ENCODE measurements at regions not wholly inside any gene's neighbourhood (a gene's known extent, or its start where the extent isn't known, plus 50 kb on each side); places are given as distances from the start of the nearest gene placed in this dataset.

GRCh38 chr13:73879346-73880015 is 254.7 kb downstream of the KLF12 start:
- H3K4me1 Mint-ChIP-seq (ENCODE audit: low read depth): peaks cover 15% of the 10 kb centered on the region
- peaks cover 1 to 7% of the 10 kb centered on the region in 2 donors for H3K9me3 Mint-ChIP-seq
- DNase-seq: no peak
- H3K4me3 Mint-ChIP-seq: no peak overlapping the region
- peak overlapping the region; percentile 24 for H3K27ac Mint-ChIP-seq
- peaks cover 8% of the 10 kb centered on the region in 2 donors for H3K36me3 Mint-ChIP-seq (ENCODE audit: insufficient read depth in 2 of 2)
- no peak for ATAC-seq (replicated peaks in 1 of 2)
- no peaks in the 10 kb centered on the region for H3K27me3 Mint-ChIP-seq (ENCODE audit: low read depth)

- H3K27ac Mint-ChIP-seq: no peak overlapping the region
- no peak for DNase-seq
Observed at GRCh38 chr13:73877399-73877798, 256.8 kb downstream of the KLF12 start.

GRCh38 chr13:73876323-73876722 is 257.9 kb downstream of the KLF12 start:
- no peak for DNase-seq
- peaks cover 27% of the 10 kb centered on the region for H3K4me1 Mint-ChIP-seq (ENCODE audit: low read depth)
- no peak for ATAC-seq (replicated peaks in 1 of 2)
- no peak overlapping the region for H3K27ac Mint-ChIP-seq
- peaks cover 8% of the 10 kb centered on the region in 2 donors for H3K36me3 Mint-ChIP-seq (ENCODE audit: insufficient read depth in 2 of 2)
- H3K27me3 Mint-ChIP-seq (ENCODE audit: low read depth): no peaks in the 10 kb centered on the region
- peaks cover 1 to 7% of the 10 kb centered on the region in 2 donors for H3K9me3 Mint-ChIP-seq
- no peak overlapping the region for H3K4me3 Mint-ChIP-seq

More at GRCh38 chr13:73877399-73877798, 256.8 kb downstream of the KLF12 start:
- Mint-ChIP-seq H3K27me3 (ENCODE audit: low read depth) (no peaks in the 10 kb centered on the region), H3K4me3 (no peak overlapping the region), H3K9me3 (peaks cover 1 to 7% of the 10 kb centered on the region in 2 donors), H3K36me3 (ENCODE audit: insufficient read depth in 2 of 2) (peaks cover 8% of the 10 kb centered on the region in 2 donors), H3K4me1 (ENCODE audit: low read depth) (peaks cover 25% of the 10 kb centered on the region)
- no peak for ATAC-seq (replicated peaks in 1 of 2)

- ATAC-seq (replicated peaks in 1 of 2) (no peak), DNase-seq (no peak)
- Mint-ChIP-seq H3K4me3 (no peak overlapping the region), H3K4me1 (ENCODE audit: low read depth) (peaks cover 25% of the 10 kb centered on the region), H3K27me3 (ENCODE audit: low read depth) (no peaks in the 10 kb centered on the region), H3K36me3 (ENCODE audit: insufficient read depth in 2 of 2) (peaks cover 4 to 8% of the 10 kb centered on the region in 2 donors), H3K9me3 (peaks cover 0 to 5% of the 10 kb centered on the region in 2 donors), H3K27ac (no peak overlapping the region)
Observed at GRCh38 chr13:73873940-73874830, 260.0 kb downstream of the KLF12 start.

- Mint-ChIP-seq H3K36me3 (ENCODE audit: insufficient read depth in 2 of 2) (peaks cover 0 to 1% of the 10 kb centered on the region in 2 donors), H3K4me3 (peak overlapping the region in 1 of 2 donors; percentile 21), H3K27me3 (ENCODE audit: low read depth) (no peaks in the 10 kb centered on the region), H3K4me1 (ENCODE audit: low read depth) (peaks cover 24% of the 10 kb centered on the region), H3K27ac (peak overlapping the region; percentile 34), H3K9me3 (no peaks in the 10 kb centered on the region)
- ATAC-seq (replicated peaks in 1 of 2): peak; percentile 39 to 70
- no peak for DNase-seq
Observed at GRCh38 chr13:73872397-73872796, 261.8 kb downstream of the KLF12 start.

- peak overlapping the region; percentile 82 for H3K27ac Mint-ChIP-seq
- peak; percentile 47 to 82 for ATAC-seq (replicated peaks in 1 of 2)
- no peaks in the 10 kb centered on the region for H3K9me3 Mint-ChIP-seq
- peak; percentile 6 to 17 for DNase-seq
- peaks cover 32% of the 10 kb centered on the region for H3K4me1 Mint-ChIP-seq (ENCODE audit: low read depth)
- no peaks in the 10 kb centered on the region for H3K27me3 Mint-ChIP-seq (ENCODE audit: low read depth)
- no peaks in the 10 kb centered on the region for H3K36me3 Mint-ChIP-seq (ENCODE audit: insufficient read depth in 2 of 2)
- peak overlapping the region in 1 of 2 donors; percentile 10 for H3K4me3 Mint-ChIP-seq
Observed at GRCh38 chr13:73870970-73871935, 263.0 kb downstream of the KLF12 start.

GRCh38 chr13:73870036-73870741 is 264.0 kb downstream of the KLF12 start:
- Mint-ChIP-seq H3K4me3 (no peak overlapping the region), H3K36me3 (ENCODE audit: insufficient read depth in 2 of 2) (peaks cover 0 to 1% of the 10 kb centered on the region in 2 donors), H3K4me1 (ENCODE audit: low read depth) (peaks cover 43% of the 10 kb centered on the region), H3K9me3 (no peaks in the 10 kb centered on the region), H3K27me3 (ENCODE audit: low read depth) (no peaks in the 10 kb centered on the region), H3K27ac (peak overlapping the region; percentile 31)
- ATAC-seq (replicated peaks in 1 of 2) (no peak), DNase-seq (no peak)

GRCh38 chr13:73865027-73865426 is 269.2 kb downstream of the KLF12 start:
- peak overlapping the region; percentile 68 for H3K27ac Mint-ChIP-seq
- H3K4me3 Mint-ChIP-seq: peak overlapping the region in 1 of 2 donors; percentile 46
- H3K4me1 Mint-ChIP-seq (ENCODE audit: low read depth): peaks cover 45% of the 10 kb centered on the region
- no peaks in the 10 kb centered on the region for H3K27me3 Mint-ChIP-seq (ENCODE audit: low read depth)
- no peak for ATAC-seq (replicated peaks in 1 of 2)
- no peaks in the 10 kb centered on the region for H3K9me3 Mint-ChIP-seq
- peaks cover 0 to 1% of the 10 kb centered on the region in 2 donors for H3K36me3 Mint-ChIP-seq (ENCODE audit: insufficient read depth in 2 of 2)
- no peak for DNase-seq

- no peaks in the 10 kb centered on the region for H3K9me3 Mint-ChIP-seq
- H3K27me3 Mint-ChIP-seq (ENCODE audit: low read depth): no peaks in the 10 kb centered on the region
- DNase-seq (no peak), ATAC-seq (replicated peaks in 1 of 2) (peak in 1 of 2 donors; percentile 23)
- H3K36me3 Mint-ChIP-seq (ENCODE audit: insufficient read depth in 2 of 2): peaks cover 0 to 1% of the 10 kb centered on the region in 2 donors
- H3K4me1 Mint-ChIP-seq (ENCODE audit: low read depth): peaks cover 45% of the 10 kb centered on the region
- peak overlapping the region; percentile 8 to 64 for H3K4me3 Mint-ChIP-seq
- H3K27ac Mint-ChIP-seq: peak overlapping the region; percentile 79
Observed at GRCh38 chr13:73861136-73861535, 273.1 kb downstream of the KLF12 start.

GRCh38 chr13:73860501-73860900 is 273.7 kb downstream of the KLF12 start:
- peaks cover 38% of the 10 kb centered on the region for H3K4me1 Mint-ChIP-seq (ENCODE audit: low read depth)
- H3K27me3 Mint-ChIP-seq (ENCODE audit: low read depth): no peaks in the 10 kb centered on the region
- peaks cover 0 to 2% of the 10 kb centered on the region in 2 donors for H3K9me3 Mint-ChIP-seq
- peak overlapping the region; percentile 55 for H3K27ac Mint-ChIP-seq
- peak overlapping the region in 1 of 2 donors; percentile 79 for H3K4me3 Mint-ChIP-seq
- ATAC-seq (replicated peaks in 1 of 2) (no peak), DNase-seq (no peak)
- H3K36me3 Mint-ChIP-seq (ENCODE audit: insufficient read depth in 2 of 2): no peaks in the 10 kb centered on the region

- H3K27me3 Mint-ChIP-seq (ENCODE audit: low read depth): no peaks in the 10 kb centered on the region
- H3K9me3 Mint-ChIP-seq: peaks cover 0 to 2% of the 10 kb centered on the region in 2 donors
- H3K27ac Mint-ChIP-seq: peak overlapping the region; percentile 55
- peaks cover 32% of the 10 kb centered on the region for H3K4me1 Mint-ChIP-seq (ENCODE audit: low read depth)
- H3K4me3 Mint-ChIP-seq: peak overlapping the region in 1 of 2 donors; percentile 79
- DNase-seq (no peak), ATAC-seq (replicated peaks in 1 of 2) (no peak)
- no peaks in the 10 kb centered on the region for H3K36me3 Mint-ChIP-seq (ENCODE audit: insufficient read depth in 2 of 2)
Observed at GRCh38 chr13:73859841-73860240, 274.4 kb downstream of the KLF12 start.

- DNase-seq (no peak), ATAC-seq (replicated peaks in 1 of 2) (no peak)
- Mint-ChIP-seq H3K27me3 (ENCODE audit: low read depth) (no peaks in the 10 kb centered on the region), H3K4me1 (ENCODE audit: low read depth) (peaks cover 21% of the 10 kb centered on the region), H3K27ac (no peak overlapping the region), H3K36me3 (ENCODE audit: insufficient read depth in 2 of 2) (no peaks in the 10 kb centered on the region), H3K4me3 (no peak overlapping the region), H3K9me3 (peaks cover 0 to 3% of the 10 kb centered on the region in 2 donors)
Observed at GRCh38 chr13:73857106-73857505, 277.1 kb downstream of the KLF12 start.
